ENCODE measurements at regions not wholly inside any gene's neighbourhood (a gene's known extent, or its start where the extent isn't known, plus 50 kb on each side); places are given as distances from the start of the nearest gene placed in this dataset.

DNA sequence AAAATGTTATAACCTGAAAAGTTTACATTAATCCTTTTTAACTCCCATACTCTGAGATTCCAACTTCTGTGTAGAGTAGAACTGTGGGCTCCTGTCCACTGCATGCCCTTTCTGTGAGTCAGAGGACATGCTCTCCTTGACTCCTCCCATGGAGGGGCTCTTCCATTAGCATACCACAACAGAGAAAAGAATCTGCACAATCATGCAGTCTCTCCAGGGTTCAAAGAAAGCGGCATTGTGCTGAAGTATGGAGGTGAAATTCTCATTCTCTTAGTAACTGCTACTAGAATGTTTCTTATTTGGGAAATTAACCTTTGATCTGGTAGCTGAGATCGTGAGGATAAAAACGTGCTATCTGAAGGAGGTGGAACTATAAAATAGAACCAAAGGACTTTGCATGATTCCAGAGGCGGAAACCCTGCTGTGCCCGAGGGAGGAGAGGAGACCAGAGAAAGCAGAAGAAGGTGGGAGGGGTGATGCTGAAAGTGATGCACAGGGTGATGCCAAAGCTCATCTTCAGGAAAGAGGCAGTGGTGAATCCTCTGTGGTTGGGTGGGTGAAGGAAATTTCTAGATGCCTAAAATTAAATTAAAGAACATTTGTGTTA, 202.2 kb upstream of the PCSK2 start:
- Histone ChIP-seq H3K9me3 (no peaks in the 10 kb centered on the region), H2AFZ (ENCODE audit: low read depth) (no peak overlapping the region), H3K27me3 (ENCODE audit: insufficient read depth) (no peaks in the 10 kb centered on the region), H3K36me3 (replicated peaks in 1 of 2; ENCODE audit: control insufficient read depth in 1 of 2, insufficient read depth in 2 of 2, low read length in 1 of 2) (no peaks in the 10 kb centered on the region), H3K9ac (no peak overlapping the region), H3K27ac (ENCODE audit: low read depth in 2 of 2, low read length in 1 of 2) (no peak overlapping the region), H4K20me1 (ENCODE audit: insufficient read depth) (no peaks in the 10 kb centered on the region), H3K4me2 (no peak overlapping the region), H3K9me2 (no peaks in the 10 kb centered on the region), H3F3A (replicated peaks; ENCODE audit: insufficient read depth) (no peaks in the 10 kb centered on the region), H3K79me2 (ENCODE audit: insufficient read depth) (no peaks in the 10 kb centered on the region), H3K4me1 (ENCODE audit: control insufficient read depth in 1 of 2, insufficient read depth in 2 of 2, low read depth in 1 of 2, low read length in 1 of 2) (no peaks in the 10 kb centered on the region), H3K4me3 (ENCODE audit: low read depth in 2 of 2, low read length in 1 of 2) (no peak overlapping the region)
- TF ChIP-seq NFIC (IDR thresholded peaks at IDR 0.05; ENCODE audit: borderline replicate concordance) (no peak), TCF12 (IDR thresholded peaks at IDR 0.05) (no peak), NRF1 (IDR thresholded peaks at IDR 0.05; ENCODE audit: low read depth, low read length) (no peak), CHD2 (IDR thresholded peaks at IDR 0.05; ENCODE audit: low read length, partially characterized antibody) (no peak), RFX5 (IDR thresholded peaks at IDR 0.05; ENCODE audit: low read length) (no peak)
- TF ChIP-seq, protein P1, sequence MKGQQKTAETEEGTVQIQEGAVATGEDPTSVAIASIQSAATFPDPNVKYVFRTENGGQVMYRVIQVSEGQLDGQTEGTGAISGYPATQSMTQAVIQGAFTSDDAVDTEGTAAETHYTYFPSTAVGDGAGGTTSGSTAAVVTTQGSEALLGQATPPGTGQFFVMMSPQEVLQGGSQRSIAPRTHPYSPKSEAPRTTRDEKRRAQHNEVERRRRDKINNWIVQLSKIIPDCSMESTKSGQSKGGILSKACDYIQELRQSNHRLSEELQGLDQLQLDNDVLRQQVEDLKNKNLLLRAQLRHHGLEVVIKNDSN (IDR thresholded peaks at IDR 0.05; ENCODE audit: borderline replicate concordance, low read depth) = no peak
- TF ChIP-seq, protein P2, sequence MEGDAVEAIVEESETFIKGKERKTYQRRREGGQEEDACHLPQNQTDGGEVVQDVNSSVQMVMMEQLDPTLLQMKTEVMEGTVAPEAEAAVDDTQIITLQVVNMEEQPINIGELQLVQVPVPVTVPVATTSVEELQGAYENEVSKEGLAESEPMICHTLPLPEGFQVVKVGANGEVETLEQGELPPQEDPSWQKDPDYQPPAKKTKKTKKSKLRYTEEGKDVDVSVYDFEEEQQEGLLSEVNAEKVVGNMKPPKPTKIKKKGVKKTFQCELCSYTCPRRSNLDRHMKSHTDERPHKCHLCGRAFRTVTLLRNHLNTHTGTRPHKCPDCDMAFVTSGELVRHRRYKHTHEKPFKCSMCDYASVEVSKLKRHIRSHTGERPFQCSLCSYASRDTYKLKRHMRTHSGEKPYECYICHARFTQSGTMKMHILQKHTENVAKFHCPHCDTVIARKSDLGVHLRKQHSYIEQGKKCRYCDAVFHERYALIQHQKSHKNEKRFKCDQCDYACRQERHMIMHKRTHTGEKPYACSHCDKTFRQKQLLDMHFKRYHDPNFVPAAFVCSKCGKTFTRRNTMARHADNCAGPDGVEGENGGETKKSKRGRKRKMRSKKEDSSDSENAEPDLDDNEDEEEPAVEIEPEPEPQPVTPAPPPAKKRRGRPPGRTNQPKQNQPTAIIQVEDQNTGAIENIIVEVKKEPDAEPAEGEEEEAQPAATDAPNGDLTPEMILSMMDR (IDR thresholded peaks at IDR 0.05) = no peak
- CTCF ChIA-PET = no interaction called here
- POLR2A ChIA-PET = no interaction called here
- no peak for DNase-seq
- 11% methylated on average over 5 of the region's 5 CpGs for WGBS (ENCODE audit: low lambda C conversion rate)

DNA sequence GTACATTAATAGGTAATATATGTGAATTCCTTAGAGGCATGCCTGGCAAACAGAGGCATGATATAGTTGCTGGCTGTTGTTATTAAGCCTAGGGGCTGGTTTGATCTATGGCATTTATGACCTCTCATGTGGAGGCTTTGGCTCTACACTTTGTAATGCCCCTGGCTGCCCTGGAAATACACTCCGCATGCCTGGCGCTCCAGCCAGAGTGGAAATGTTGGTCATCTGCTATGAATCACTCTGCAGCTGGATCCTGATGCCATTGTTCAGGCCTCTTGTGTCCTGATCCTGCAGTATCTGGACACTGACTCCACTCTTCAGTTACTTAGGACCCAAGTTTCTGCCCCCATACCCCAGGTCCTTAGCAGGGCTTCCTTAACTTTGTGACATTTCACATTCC, 200.5 kb upstream of the PCSK2 start:
- Histone ChIP-seq H3K4me1 (ENCODE audit: control insufficient read depth in 1 of 2, insufficient read depth in 2 of 2, low read depth in 1 of 2, low read length in 1 of 2) (no peaks in the 10 kb centered on the region), H3K9me2 (no peaks in the 10 kb centered on the region), H2AFZ (ENCODE audit: low read depth) (no peak overlapping the region), H3K27ac (ENCODE audit: low read depth in 2 of 2, low read length in 1 of 2) (no peak overlapping the region), H3K36me3 (replicated peaks in 1 of 2; ENCODE audit: control insufficient read depth in 1 of 2, insufficient read depth in 2 of 2, low read length in 1 of 2) (no peaks in the 10 kb centered on the region), H3K4me3 (ENCODE audit: low read depth in 2 of 2, low read length in 1 of 2) (no peak overlapping the region), H3K9me3 (no peaks in the 10 kb centered on the region), H3K4me2 (no peak overlapping the region), H4K20me1 (ENCODE audit: insufficient read depth) (no peaks in the 10 kb centered on the region), H3K27me3 (ENCODE audit: insufficient read depth) (no peaks in the 10 kb centered on the region), H3F3A (replicated peaks; ENCODE audit: insufficient read depth) (no peaks in the 10 kb centered on the region), H3K9ac (no peak overlapping the region), H3K79me2 (ENCODE audit: insufficient read depth) (no peaks in the 10 kb centered on the region)
- TF ChIP-seq SIN3A (IDR thresholded peaks at IDR 0.05; ENCODE audit: borderline replicate concordance, low read depth, low read length) = no peak
- no peak for TF ChIP-seq EP300 (IDR thresholded peaks at IDR 0.05; ENCODE audit: borderline replicate concordance in 1 of 2, low read depth in 1 of 2, low read length in 1 of 2)
- no peak for TF ChIP-seq RCOR1 (IDR thresholded peaks at IDR 0.05; ENCODE audit: low read length)
- TF ChIP-seq TEAD4 (IDR thresholded peaks at IDR 0.05; ENCODE audit: borderline replicate concordance, insufficient read depth) = no peak
- TF ChIP-seq, protein P3, sequence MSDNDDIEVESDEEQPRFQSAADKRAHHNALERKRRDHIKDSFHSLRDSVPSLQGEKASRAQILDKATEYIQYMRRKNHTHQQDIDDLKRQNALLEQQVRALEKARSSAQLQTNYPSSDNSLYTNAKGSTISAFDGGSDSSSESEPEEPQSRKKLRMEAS (IDR thresholded peaks at IDR 0.05; ENCODE audit: low read depth) = no peak
- TF ChIP-seq RAD21 (IDR thresholded peaks at IDR 0.05; ENCODE audit: low read length) = no peak
- TF ChIP-seq ELF1 (IDR thresholded peaks at IDR 0.05) = no peak
- no peak for TF ChIP-seq MEF2A (IDR thresholded peaks at IDR 0.05; ENCODE audit: borderline replicate concordance, low read depth)
- TF ChIP-seq FOSL2 (IDR thresholded peaks at IDR 0.05; ENCODE audit: borderline replicate concordance, low read depth) = no peak
- TF ChIP-seq CHD2 (IDR thresholded peaks at IDR 0.05; ENCODE audit: low read length, partially characterized antibody) = no peak
- TF ChIP-seq JUND (IDR thresholded peaks at IDR 0.05) = no peak
- TF ChIP-seq RFX5 (IDR thresholded peaks at IDR 0.05; ENCODE audit: low read length) = no peak
- no peak for TF ChIP-seq NFIC (IDR thresholded peaks at IDR 0.05; ENCODE audit: borderline replicate concordance)
- TF ChIP-seq, protein P4, sequence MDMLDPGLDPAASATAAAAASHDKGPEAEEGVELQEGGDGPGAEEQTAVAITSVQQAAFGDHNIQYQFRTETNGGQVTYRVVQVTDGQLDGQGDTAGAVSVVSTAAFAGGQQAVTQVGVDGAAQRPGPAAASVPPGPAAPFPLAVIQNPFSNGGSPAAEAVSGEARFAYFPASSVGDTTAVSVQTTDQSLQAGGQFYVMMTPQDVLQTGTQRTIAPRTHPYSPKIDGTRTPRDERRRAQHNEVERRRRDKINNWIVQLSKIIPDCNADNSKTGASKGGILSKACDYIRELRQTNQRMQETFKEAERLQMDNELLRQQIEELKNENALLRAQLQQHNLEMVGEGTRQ (IDR thresholded peaks at IDR 0.05; ENCODE audit: borderline replicate concordance, low read depth, low read length) = no peak
- 34% methylated on average over 2 of the region's 2 CpGs for WGBS (ENCODE audit: low lambda C conversion rate)
- ChIA-PET POLR2A (no interaction called here), CTCF (no interaction called here)
- no peak for DNase-seq

Measured in SK-N-SH (cell line).